HepG2 (cell line): ENCODE measurements at regions not wholly inside any gene's neighbourhood (a gene's known extent, or its start where the extent isn't known, plus 50 kb on each side); places are given as distances from the start of the nearest gene placed in this dataset.

ENCODE experiments used
- ATAC-seq: fragments of 200-7000 bp; cut with Tn5 transposase; 3 replicates; pipeline ENCODE4 v1.9.1; 2020; ENCODE audit warnings: mild to moderate bottlenecking, moderate library complexity
- BruUV-seq: library from RNA; stranded (reverse); fragments of 400-500 nt; replicated peaks from 2 replicates; lab custom pipeline; 2021; lab: Mats Ljungman, UMichigan
- CTCF ChIA-PET: fragments of 300-600 bp; formaldehyde crosslinking; extraction: SDS; loops from one replicate; lab custom pipeline; 2021; ENCODE audit warnings: low total read pairs, inconsistent platforms, low intra/inter-chr PET ratio; lab: Yijun Ruan, JAX
- POLR2A ChIA-PET: fragments of 350-600 bp; sonication (Branson Sonifier 250); formaldehyde crosslinking; loops from one replicate; lab custom pipeline; 2020; ENCODE audit warnings: antibody characterized with exemption, inconsistent platforms; lab: Yijun Ruan, JAX
- DNase-seq: peaks from one replicate; pipeline ENCODE4 v3.0.0-alpha.2; 2015; ENCODE audit warnings: low spot score
- FAIRE-seq: peaks from 3 replicates; lab custom pipeline; 2011; peaks lifted over from hg19 to GRCh38; lab: Jason Lieb, UNC
- H2AFZ ChIP-seq: one replicate; pipeline ENCODE4 v1.6.1; 2011; ENCODE audit warnings: low read length, inconsistent platforms
- H3K27ac ChIP-seq: fragments of 300-600 bp; 3 replicates; pipeline ENCODE4 v1.8.0; 2011; ENCODE audit warnings: mixed run types, mild to moderate bottlenecking, mixed read lengths, low read length, inconsistent platforms; ENCODE audit not compliant: insufficient read depth; ENCODE audit errors: extremely low read length
- H3K27me3 ChIP-seq, 2 experiments: fragments of 200-600 bp in 1 of 2; 2 replicates in 1 of 2; 3 replicates in 1 of 2; pipeline versions ENCODE4 v1.6.0 to v1.8.0; 2011; ENCODE audit warnings: low read length in 2 of 2, mild to moderate bottlenecking in 2 of 2, moderate library complexity in 2 of 2, inconsistent platforms in 1 of 2; ENCODE audit not compliant: insufficient read depth in 2 of 2, control insufficient read depth in 1 of 2
- H3K36me3 ChIP-seq, 2 experiments: fragments of 200-600 bp in 1 of 2; replicated peaks in 1 of 2; 2 replicates in 1 of 2; 3 replicates in 1 of 2; pipeline versions ENCODE4 v1.5.1 to v1.8.0; 2011; ENCODE audit warnings: low read length in 2 of 2, inconsistent platforms in 1 of 2; ENCODE audit not compliant: insufficient read depth in 2 of 2, control insufficient read depth in 1 of 2
- H3K4me1 ChIP-seq: 2 replicates; pipeline ENCODE4 v1.5.1; 2012; ENCODE audit warnings: low read length, inconsistent platforms; ENCODE audit not compliant: insufficient read depth
- H3K4me2 ChIP-seq: 2 replicates; pipeline ENCODE4 v1.6.0; 2011; ENCODE audit warnings: low read depth, low read length, inconsistent platforms
- H3K4me3 ChIP-seq, 3 experiments: fragments of 200-600 bp in 1 of 3; sonication (generic), shearing (Covaris generic) in 1 of 3; replicated peaks in 1 of 3; 2 replicates each; pipeline ENCODE4 v1.5.1; 2011 to 2016; ENCODE audit warnings: low read length in 3 of 3, inconsistent platforms in 2 of 3, low read depth in 2 of 3, mild to moderate bottlenecking in 2 of 3, control low read depth in 1 of 3, mixed read lengths in 1 of 3; ENCODE audit not compliant: insufficient read depth in 1 of 3
- H3K79me2 ChIP-seq: one replicate; pipeline ENCODE4 v1.6.1; 2011; ENCODE audit warnings: low read length, inconsistent platforms; ENCODE audit not compliant: insufficient read depth
- H3K9ac ChIP-seq: 2 replicates; pipeline ENCODE4 v1.6.0; 2011; ENCODE audit warnings: mild to moderate bottlenecking, low read depth, low read length, inconsistent platforms; ENCODE audit not compliant: insufficient read depth
- H3K9me3 ChIP-seq: 2 replicates; pipeline ENCODE4 v1.5.1; 2012; ENCODE audit warnings: mild to moderate bottlenecking, low read length
- H4K20me1 ChIP-seq: 2 replicates; pipeline ENCODE4 v1.6.0; 2011; ENCODE audit warnings: inconsistent platforms, mild to moderate bottlenecking, low read length, moderate library complexity; ENCODE audit not compliant: insufficient read depth
- KLF12 ChIP-seq: sonication (generic); formaldehyde crosslinking; IDR thresholded peaks from 2 replicates; pipeline ENCODE4 v1.4.0; 2020; ENCODE audit warnings: missing genetic modification reagents, borderline replicate concordance
- NR2C2 ChIP-seq: sonication (generic); formaldehyde crosslinking; IDR thresholded peaks from 2 replicates; pipeline ENCODE4 v1.4.0; 2020; ENCODE audit warnings: missing genetic modification reagents, mild to moderate bottlenecking, moderate library complexity, borderline replicate concordance
- TCF7L2 ChIP-seq: IDR thresholded peaks from 2 replicates; pipeline ENCODE4 v1.6.1; 2011; ENCODE audit warnings: mild to moderate bottlenecking, low read depth, low read length, moderate library complexity
- THYN1 ChIP-seq: sonication (generic); formaldehyde crosslinking; IDR thresholded peaks from 2 replicates; pipeline ENCODE4 v1.8.1; 2023; ENCODE audit warnings: low read depth, mild to moderate bottlenecking, moderate library complexity, missing genetic modification reagents, borderline replicate concordance
- ZNF160 ChIP-seq: sonication (generic); formaldehyde crosslinking; IDR thresholded peaks from 2 replicates; pipeline ENCODE4 v1.8.0; 2022; ENCODE audit warnings: mild to moderate bottlenecking, inconsistent platforms, missing genetic modification reagents
- WGBS: methylation state at CpG from one replicate; pipeline ENCODE4 v1.1.6; 2017; ENCODE audit warnings: low lambda C conversion rate; 5-methylcytosine and 5-hydroxymethylcytosine counted together
- in situ Hi-C: cut with HindIII; loops from 2 replicates; pipeline ENCODE4 v1.10.0; 2017; ENCODE audit warnings: low pct_unique_long_range_greater_than_20kb; ENCODE audit not compliant: extremely low pct_ligation_motif_present
- intact Hi-C: fragments of 100-400 bp; cut with micrococcal nuclease; formaldehyde crosslinking; loops from one replicate; pipeline ENCODE4 v1.10.0; 2022; ENCODE audit not compliant: unreplicated experiment
- TF ChIP-seq, protein P1 (sequence below): sonication (generic); formaldehyde crosslinking; IDR thresholded peaks from 2 replicates; pipeline ENCODE4 v1.8.0; 2022; ENCODE audit warnings: mild to moderate bottlenecking, missing genetic modification reagents; ENCODE audit not compliant: insufficient replicate concordance
- TF ChIP-seq, protein P2 (sequence below): sonication (generic); formaldehyde crosslinking; IDR thresholded peaks from 2 replicates; pipeline ENCODE4 v1.8.0; 2023; ENCODE audit warnings: mild to moderate bottlenecking, missing genetic modification reagents

DNA sequence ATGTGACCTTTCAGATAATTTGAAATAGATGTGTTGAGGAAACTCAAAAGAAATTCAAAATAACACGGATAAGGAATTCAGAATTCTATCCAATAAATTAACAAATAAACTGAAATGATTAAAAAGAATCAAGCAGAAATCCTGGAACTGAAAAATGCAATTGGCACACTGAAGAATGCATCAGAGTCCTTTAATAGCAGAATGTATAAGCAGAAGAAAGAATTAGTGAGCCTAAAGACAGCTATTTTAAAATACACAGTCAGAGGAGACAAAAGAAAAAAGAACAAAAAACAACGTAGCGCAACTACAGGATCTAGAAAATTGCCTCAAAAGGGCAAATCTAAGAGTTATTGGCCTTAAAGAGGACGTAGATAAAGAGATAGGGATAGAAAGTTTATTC, 99.6 kb upstream of the SAMSN1 start:
- Histone ChIP-seq H3K4me1 (no peaks in the 10 kb centered on the region), H3K4me2 (no peak overlapping the region), H3K79me2 (no peaks in the 10 kb centered on the region), H3K36me3 (no peaks in the 10 kb centered on the region), H3K9me3 (no peaks in the 10 kb centered on the region), H4K20me1 (no peaks in the 10 kb centered on the region), H3K4me3 (no peak overlapping the region), H3K27ac (no peak overlapping the region), H2AFZ (no peak overlapping the region), H3K27me3 (no peaks in the 10 kb centered on the region), H3K9ac (no peak overlapping the region)
- BruUV-seq, result no TSS peak
- ChIA-PET POLR2A (no interaction called here), CTCF (no interaction called here)
- FAIRE-seq (no peak), DNase-seq (no peak), ATAC-seq (no peak)
- 1% methylated on average over 4 of the region's 4 CpGs for WGBS
- intact Hi-C loops, result no loop called here
- in situ Hi-C loops, result no loop called here
- TF ChIP-seq ZNF160 (CRISPR knock-in tag) (0 out of 2 replicates have a peak, but pooled peaks have one; percentile 39), THYN1 (no peak)
- TF ChIP-seq, protein P1, sequence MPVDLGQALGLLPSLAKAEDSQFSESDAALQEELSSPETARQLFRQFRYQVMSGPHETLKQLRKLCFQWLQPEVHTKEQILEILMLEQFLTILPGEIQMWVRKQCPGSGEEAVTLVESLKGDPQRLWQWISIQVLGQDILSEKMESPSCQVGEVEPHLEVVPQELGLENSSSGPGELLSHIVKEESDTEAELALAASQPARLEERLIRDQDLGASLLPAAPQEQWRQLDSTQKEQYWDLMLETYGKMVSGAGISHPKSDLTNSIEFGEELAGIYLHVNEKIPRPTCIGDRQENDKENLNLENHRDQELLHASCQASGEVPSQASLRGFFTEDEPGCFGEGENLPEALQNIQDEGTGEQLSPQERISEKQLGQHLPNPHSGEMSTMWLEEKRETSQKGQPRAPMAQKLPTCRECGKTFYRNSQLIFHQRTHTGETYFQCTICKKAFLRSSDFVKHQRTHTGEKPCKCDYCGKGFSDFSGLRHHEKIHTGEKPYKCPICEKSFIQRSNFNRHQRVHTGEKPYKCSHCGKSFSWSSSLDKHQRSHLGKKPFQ (CRISPR knock-in tag), result no peak

DNA sequence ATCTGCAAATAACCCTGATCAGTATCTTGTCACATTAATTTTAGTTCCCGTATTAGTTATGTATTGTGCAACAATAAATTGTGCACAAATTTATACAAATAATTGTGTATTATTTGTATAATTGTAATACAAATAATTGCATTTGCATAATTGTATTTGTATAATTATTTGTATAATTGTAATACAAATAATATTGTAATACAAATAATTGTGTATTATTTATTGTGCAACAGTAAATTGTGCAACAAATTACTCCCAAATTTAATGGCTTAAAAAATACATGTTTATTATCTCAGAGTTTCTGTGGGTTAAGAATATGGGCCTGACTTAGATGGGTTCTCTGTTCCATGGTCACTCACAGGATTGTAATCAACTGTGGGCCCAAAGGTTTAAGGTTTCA, 86.2 kb upstream of the SAMSN1 start:
- in situ Hi-C loops, result no loop called here
- DNase-seq (no peak), FAIRE-seq (no peak), ATAC-seq (no peak)
- Histone ChIP-seq H2AFZ (no peak overlapping the region), H3K27me3 (no peaks in the 10 kb centered on the region), H4K20me1 (no peaks in the 10 kb centered on the region), H3K9me3 (no peaks in the 10 kb centered on the region), H3K36me3 (no peaks in the 10 kb centered on the region), H3K4me2 (no peak overlapping the region), H3K9ac (no peak overlapping the region), H3K27ac (no peak overlapping the region), H3K79me2 (no peaks in the 10 kb centered on the region), H3K4me1 (no peaks in the 10 kb centered on the region), H3K4me3 (no peak overlapping the region)
- ChIA-PET CTCF (no interaction called here), POLR2A (no interaction called here)
- TF ChIP-seq, protein P2, sequence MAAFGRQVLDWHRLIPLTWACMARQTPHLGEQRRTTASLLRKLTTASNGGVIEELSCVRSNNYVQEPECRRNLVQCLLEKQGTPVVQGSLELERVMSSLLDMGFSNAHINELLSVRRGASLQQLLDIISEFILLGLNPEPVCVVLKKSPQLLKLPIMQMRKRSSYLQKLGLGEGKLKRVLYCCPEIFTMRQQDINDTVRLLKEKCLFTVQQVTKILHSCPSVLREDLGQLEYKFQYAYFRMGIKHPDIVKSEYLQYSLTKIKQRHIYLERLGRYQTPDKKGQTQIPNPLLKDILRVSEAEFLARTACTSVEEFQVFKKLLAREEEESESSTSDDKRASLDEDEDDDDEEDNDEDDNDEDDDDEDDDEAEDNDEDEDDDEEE (CRISPR knock-in tag), result no peak
- TF ChIP-seq TCF7L2 (no peak), NR2C2 (CRISPR knock-in tag) (no peak), KLF12 (CRISPR knock-in tag) (no peak)
- intact Hi-C loops, result no loop called here
- 44% methylated on average over 1 of the region's 1 CpG for WGBS
- no TSS peak for BruUV-seq
